WTC11 (cell line): ENCODE measurements at regions not wholly inside any gene's neighbourhood (a gene's known extent, or its start where the extent isn't known, plus 50 kb on each side); places are given as distances from the start of the nearest gene placed in this dataset.

Experiments
- SOX15 ChIP-seq: fragments of 250-450 bp; sonication (Bioruptor Pico); IDR thresholded peaks from 2 replicates; pipeline ENCODE4 v1.9.0; 2021; ENCODE audit warnings: mild to moderate bottlenecking
- TF ChIP-seq, protein P1 (sequence below): fragments of 200-600 bp; IDR thresholded peaks from 2 replicates; pipeline ENCODE4 v1.8.0; 2022; ENCODE audit warnings: antibody characterized with exemption
- TF ChIP-seq, protein P2 (sequence below): sonication (generic); formaldehyde crosslinking; IDR thresholded peaks from 2 replicates; pipeline ENCODE4 v1.8.1; 2022; ENCODE audit warnings: low read depth, missing genetic modification reagents, borderline replicate concordance
- TF ChIP-seq, protein P3 (sequence below): sonication (generic); formaldehyde crosslinking; IDR thresholded peaks from 2 replicates; pipeline ENCODE4 v1.8.0; 2022; ENCODE audit warnings: mild to moderate bottlenecking, missing genetic modification reagents
- TF ChIP-seq, protein P4 (sequence below): sonication (generic); formaldehyde crosslinking; IDR thresholded peaks from 2 replicates; pipeline ENCODE4 v1.8.1; 2023; ENCODE audit warnings: mild to moderate bottlenecking, missing genetic modification reagents, moderate library complexity

DNA sequence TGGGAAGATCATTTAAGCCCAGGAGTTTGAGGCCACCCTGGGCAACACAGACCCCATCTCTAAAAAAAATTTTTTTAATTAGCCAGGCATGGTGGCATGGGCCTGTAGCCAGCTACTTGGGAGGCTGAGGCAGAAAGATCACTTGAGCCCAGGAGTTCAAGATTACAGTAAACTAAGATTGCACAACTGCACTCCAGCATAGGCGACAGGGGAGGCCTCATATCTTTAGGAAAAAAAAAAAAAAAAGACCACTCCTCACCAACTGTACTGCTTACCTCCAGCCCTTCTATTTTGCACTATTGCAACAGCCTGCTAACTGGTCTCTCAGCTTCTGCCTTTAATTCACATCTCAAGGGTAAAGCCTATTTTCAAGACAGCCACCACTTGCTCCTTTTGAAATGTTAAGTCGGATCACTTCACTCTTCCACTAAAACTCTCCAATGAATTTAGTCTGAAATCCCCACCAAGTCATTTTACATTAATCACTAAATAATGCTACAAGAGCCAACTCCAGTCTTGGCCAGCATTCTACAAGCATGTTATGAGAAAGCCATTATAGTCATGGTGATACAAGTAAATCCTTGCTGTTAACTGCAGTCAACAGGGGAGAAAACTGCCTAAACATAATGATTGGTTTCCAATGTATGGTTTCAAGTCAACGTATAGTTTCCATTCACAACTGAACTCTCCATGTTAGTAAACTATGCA, 106.0 kb downstream of the RPS29 start:
- TF ChIP-seq, protein P1, sequence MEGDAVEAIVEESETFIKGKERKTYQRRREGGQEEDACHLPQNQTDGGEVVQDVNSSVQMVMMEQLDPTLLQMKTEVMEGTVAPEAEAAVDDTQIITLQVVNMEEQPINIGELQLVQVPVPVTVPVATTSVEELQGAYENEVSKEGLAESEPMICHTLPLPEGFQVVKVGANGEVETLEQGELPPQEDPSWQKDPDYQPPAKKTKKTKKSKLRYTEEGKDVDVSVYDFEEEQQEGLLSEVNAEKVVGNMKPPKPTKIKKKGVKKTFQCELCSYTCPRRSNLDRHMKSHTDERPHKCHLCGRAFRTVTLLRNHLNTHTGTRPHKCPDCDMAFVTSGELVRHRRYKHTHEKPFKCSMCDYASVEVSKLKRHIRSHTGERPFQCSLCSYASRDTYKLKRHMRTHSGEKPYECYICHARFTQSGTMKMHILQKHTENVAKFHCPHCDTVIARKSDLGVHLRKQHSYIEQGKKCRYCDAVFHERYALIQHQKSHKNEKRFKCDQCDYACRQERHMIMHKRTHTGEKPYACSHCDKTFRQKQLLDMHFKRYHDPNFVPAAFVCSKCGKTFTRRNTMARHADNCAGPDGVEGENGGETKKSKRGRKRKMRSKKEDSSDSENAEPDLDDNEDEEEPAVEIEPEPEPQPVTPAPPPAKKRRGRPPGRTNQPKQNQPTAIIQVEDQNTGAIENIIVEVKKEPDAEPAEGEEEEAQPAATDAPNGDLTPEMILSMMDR, result no peak
- TF ChIP-seq SOX15 (CRISPR knock-in tag), result no peak
- TF ChIP-seq, protein P2, sequence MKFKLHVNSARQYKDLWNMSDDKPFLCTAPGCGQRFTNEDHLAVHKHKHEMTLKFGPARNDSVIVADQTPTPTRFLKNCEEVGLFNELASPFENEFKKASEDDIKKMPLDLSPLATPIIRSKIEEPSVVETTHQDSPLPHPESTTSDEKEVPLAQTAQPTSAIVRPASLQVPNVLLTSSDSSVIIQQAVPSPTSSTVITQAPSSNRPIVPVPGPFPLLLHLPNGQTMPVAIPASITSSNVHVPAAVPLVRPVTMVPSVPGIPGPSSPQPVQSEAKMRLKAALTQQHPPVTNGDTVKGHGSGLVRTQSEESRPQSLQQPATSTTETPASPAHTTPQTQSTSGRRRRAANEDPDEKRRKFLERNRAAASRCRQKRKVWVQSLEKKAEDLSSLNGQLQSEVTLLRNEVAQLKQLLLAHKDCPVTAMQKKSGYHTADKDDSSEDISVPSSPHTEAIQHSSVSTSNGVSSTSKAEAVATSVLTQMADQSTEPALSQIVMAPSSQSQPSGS, result no peak
- TF ChIP-seq, protein P3, sequence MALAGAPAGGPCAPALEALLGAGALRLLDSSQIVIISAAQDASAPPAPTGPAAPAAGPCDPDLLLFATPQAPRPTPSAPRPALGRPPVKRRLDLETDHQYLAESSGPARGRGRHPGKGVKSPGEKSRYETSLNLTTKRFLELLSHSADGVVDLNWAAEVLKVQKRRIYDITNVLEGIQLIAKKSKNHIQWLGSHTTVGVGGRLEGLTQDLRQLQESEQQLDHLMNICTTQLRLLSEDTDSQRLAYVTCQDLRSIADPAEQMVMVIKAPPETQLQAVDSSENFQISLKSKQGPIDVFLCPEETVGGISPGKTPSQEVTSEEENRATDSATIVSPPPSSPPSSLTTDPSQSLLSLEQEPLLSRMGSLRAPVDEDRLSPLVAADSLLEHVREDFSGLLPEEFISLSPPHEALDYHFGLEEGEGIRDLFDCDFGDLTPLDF (CRISPR knock-in tag), result no peak
- TF ChIP-seq, protein P4, sequence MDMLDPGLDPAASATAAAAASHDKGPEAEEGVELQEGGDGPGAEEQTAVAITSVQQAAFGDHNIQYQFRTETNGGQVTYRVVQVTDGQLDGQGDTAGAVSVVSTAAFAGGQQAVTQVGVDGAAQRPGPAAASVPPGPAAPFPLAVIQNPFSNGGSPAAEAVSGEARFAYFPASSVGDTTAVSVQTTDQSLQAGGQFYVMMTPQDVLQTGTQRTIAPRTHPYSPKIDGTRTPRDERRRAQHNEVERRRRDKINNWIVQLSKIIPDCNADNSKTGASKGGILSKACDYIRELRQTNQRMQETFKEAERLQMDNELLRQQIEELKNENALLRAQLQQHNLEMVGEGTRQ, result no peak
